Fibroblast of skin of back (primary cell): ENCODE measurements at regions not wholly inside any gene's neighbourhood (a gene's known extent, or its start where the extent isn't known, plus 50 kb on each side); places are given as distances from the start of the nearest gene placed in this dataset.
"Not testable (repeated sequence)": the region's sequence is repeated elsewhere in the genome, so short reads cannot be mapped to it uniquely, and the experiment has no call there.

ENCODE experiments used
- DNase-seq: peaks from one replicate; pipeline ENCODE4 v3.0.0-alpha.2; 2013

DNA sequence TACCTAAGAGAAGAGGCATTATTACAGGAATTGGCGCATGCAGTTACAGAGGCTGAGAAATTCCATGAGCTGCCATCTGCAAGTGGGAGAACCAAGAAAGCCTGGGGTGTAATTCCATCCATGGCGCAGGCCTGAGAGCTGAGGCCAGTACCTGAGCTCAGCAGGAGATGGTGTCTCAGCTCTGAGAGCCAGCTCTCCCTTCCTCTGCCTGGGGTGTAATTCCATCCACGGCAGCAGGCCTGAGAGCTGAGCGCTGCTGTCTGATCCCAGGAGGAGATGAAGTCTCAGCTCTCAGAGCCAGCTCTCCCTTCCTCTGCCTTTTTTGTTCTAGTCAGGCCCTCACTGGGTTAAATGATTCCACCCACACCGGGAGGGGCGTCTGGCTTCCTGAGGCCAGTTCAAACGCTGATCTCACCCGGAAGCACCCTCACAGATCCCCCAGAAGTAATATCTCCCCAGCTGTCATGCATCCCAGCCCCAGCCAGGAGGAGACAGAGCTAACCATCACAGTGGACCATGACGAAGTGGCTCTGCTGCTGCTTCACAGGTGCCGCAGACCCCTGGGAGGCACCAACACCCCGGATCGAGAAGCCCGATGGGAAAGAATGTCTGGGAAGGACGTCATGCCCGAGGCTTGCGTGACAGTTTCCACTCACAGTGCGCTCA is 4454.9 kb upstream of the TPTE start:
- DNase-seq, result not testable (repeated sequence)

DNA sequence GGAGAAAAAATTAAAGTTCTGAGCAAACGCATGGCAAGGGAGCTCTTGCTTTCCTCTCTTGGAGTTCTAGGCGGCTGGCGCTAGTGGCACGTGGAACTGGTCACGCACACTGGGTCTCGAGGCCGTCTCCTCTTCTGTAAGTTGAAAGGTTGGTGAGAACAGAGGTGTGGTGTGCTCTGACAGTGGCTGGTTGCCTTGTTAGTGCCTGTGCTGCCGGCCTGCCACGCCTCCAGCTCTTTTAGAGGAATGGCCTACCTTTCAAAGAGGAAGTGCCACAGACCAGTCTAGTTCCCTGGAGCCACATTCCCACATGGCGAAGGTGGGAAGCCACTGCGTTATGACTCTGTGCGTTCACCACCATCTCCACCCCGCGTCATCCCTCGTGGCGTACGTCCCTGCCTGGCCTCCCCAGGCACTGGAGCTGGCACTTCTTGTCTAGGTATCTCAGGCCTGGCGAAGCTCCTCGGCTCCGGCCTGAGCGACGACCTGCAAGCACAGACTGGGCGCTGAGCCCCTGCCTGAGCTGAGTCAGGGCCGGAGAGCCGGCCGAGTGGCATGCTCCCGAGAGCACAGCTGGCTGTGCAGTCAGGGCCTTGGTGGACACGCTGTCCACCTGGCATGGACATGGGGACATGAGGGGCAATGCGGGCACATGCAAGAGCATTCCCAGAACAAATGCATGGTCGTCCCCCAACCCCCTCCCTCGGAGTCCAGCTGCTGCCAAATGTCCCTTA is 4453.1 kb upstream of the TPTE start:
- not testable (repeated sequence) for DNase-seq

DNA sequence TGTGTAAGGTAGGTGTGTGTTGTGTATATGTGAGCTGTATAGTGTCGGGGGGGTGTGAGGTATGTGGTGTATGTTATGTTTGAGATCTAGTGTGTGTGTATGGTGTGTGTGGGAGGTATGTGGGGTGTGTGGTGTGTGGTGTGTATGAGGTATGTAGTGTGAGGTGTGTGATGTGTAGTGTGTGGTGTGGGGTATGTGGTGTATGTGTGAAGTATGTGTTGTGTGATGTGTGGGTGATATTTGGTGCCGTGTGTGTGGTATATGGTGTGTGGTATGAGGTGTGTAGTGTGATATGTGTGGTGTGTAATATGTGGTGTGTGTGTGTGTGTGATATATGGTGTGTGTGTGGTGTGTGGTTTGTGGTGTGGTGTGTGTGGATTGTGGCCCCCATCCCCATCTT is 4451.2 kb upstream of the TPTE start:
- not testable (repeated sequence) for DNase-seq

DNA sequence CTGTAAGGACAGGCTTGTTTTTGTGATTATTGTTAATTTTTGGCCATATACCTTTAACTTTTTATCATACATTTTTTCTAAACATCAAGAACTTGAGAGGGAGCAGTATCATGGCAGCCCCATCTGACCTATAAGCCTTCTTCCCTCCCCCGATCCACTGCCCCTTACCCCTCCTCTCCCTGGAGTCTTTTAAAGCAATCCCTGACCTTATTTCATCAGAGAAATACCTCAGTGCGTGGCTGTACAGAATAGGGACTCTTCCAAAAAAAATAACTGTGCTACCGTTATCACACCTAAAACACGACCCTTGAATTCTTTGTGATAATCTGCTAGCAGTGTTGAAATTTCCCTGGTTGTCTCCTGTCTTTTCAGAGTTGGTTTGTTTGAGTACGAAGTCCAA is 4448.7 kb upstream of the TPTE start:
- not testable (repeated sequence) for DNase-seq

DNA sequence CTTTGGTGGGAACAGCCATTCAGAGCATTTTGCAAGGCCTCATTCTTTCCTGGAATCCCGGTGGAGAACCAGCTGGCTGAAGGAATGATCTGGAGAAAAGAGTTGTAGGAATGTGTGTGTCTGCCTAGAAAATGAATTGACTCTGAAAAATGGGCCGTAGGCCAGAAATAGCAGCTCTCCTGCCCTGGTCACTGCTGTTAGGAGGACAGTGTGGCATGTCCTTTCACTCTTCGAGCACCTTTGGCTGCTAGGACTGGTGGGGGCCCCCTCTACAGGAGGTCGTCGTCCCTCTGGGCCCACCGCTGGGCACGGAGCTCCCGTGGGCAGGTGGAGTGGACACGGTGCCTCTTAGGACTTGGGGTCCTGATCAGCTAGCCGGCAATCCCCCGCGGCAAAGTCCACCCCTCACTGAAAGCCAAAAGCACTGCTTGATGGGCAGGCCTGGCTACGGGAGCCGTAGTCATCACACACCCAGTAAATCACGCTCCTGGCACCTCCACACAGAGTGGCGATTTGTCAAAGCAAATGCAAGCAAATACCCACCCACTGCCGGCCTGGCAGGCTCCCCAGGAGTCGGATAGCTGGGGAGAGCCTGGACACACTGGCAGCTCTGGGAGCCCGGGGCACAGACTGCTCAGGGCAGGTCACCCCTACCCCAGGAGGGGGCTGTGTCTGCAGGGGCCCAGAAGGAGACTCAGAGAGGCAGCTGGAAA is 4447.2 kb upstream of the TPTE start:
- DNase-seq, result not testable (repeated sequence)

DNA sequence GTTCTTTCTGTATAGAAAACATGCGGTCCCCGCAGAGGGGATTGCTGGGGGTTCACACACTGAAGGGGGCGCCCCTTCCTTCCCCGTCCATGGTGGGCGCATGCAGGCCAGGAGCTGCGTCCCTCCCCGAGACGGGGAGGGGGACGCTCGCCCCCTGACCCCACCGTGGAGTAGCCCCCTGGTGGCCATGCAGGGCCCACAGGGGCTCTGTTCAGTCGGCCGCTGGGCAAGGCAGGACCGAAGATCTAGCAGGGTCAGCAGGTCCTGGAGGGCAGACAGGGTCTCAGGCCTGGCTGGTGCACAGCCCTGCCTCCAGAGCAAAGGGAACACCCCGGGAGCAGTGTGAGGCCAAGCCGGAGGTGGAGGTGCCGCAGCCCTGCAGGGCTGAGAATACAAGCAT is 4446.4 kb upstream of the TPTE start:
- DNase-seq, result not testable (repeated sequence)

DNA sequence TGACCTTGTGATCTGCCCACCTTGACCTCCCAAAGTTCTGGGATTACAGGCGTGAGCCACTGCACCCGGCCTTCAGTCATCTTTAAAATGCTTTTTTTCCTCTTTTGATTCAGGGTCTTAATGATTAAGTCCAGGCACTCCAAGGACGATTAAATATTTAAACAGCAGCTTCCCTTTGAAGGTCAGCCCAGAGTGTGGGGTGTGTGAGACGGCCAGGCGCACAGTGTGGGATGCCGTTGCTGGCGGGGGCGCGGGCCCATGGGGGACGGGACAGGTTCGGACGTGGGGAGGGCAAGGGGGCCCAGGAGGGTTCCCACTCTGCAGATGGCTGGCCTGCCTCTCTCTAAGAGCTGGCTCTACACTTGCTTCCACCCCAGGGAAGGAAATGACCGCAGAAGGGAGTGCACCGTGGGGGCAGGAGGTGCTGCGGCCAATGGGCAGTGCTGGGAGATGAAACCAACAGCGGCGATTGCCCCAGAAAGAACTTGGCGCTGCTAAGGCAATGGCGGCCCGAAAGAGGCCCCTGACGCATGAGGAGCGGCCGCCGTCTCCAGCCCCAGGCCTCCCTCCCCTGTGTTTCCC is 4445.7 kb upstream of the TPTE start:
- not testable (repeated sequence) for DNase-seq

DNA sequence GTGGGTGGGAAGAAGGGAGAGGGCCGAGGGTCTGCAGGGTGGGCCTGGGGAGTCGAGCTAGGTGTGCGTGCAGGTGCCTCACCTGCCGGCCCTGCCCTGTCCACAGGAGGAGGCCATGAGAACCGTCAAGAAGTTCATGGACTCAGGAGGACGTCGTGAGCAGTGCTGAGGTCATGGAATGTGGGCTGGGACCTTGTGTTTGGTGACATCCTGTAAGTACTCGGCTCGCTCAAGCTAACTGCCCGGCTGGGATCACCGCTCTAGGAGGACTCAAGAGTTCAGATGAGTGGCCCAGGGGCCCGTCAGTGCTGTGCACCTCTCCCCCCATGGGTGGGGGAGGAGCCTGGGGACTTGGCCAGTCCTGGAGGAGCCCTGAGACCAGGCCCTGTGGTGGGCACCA is 4444.0 kb upstream of the TPTE start:
- not testable (repeated sequence) for DNase-seq

DNA sequence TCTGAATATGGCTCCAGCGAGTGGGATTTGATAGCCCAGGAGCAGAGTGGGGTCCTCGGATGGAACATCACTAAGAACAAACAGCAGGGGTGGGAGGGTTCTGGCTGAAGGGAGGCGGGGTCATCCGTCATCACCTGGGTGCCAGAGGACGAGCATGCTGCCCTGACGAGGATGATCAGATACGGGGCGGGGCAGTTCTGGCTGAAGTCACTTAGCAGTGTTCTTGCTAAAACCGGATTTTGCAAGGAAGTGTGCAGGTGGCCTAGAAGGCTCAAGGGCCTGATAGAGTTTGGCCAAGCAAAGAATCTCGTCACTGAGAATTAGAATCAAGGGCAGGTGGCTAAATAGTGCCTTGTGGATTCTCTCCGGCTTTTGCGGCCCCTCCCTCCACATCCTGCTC is 4442.5 kb upstream of the TPTE start:
- not testable (repeated sequence) for DNase-seq

DNA sequence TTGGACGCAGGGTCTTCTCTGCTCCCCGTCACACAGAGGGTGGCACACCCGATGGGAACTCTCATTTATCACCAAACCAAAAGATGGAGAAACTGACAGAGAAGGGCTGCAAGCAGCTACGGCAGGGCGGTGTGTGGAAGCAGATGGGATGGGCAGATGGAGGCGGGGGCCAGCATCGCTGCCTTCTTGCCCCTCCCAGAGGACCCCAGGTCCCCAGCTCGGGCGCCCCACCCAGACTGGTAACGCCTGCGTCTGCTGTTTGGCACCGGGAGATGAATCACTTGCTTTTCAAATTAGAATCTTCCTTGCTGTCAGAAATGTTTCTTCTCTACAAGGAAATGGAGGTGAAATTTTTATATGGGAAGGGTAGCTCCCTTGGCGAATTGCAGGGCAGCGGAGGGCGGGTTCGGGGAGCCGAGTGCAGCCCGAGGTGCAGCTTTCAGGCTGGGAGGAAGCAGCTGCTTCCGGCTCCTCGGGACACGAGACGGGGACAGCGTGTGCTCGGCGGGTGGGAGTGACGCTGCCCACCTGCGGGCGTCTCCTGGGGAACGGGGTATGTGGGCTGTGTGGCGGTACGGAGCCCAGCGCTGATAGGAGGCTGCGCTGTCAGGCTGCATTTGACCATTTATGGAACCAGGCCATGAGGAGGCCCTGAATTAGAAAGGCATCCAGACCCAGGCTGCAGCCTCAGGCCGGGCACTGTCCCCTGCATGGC is 4440.3 kb upstream of the TPTE start:
- DNase-seq, result not testable (repeated sequence)

DNA sequence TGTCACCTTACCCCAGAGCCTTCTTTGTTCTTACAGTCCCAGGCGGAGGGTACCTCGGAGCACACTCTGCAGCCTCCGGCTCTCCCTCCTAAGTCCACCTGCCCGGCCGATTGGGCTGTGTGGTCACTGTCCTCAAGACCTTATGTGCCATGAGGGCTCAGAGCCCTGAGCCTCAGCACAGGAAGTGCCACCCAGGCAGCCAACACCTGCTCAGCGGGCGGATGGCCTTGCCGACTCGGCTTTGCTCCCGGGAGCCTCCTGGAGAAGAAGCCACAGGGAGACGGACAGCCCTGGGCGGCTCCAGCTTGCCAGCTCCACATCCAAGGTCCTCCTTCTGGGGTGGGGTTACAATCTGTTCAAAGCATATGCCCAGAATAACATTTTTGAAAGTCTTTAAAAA is 4439.2 kb upstream of the TPTE start:
- not testable (repeated sequence) for DNase-seq

DNA sequence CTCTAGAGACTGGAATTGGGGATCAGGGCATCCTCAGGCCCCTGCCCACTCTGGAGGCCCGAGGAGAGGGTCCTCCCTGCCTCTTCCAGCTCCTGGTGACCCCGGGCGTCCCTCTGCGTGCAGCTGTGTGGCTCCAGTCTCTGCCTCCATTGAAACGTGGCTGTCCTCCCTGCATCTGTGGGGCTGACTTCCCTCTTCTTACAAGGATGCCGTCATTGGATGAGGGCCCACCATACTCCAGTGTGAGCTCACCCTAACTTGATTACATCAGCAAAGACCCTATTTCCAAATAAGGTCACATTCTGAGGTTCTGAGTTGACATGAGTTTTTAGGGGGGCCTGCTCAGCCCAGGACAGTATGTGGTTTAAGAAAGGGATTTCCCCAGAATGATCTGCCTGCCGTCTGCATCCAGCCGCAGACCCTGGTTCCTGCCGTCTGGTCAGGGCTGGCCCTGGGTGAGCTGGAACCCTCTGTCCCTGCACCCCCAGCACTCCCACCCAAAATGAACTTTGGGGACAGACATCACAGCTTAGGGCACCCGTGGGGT is 4437.7 kb upstream of the TPTE start:
- not testable (repeated sequence) for DNase-seq

DNA sequence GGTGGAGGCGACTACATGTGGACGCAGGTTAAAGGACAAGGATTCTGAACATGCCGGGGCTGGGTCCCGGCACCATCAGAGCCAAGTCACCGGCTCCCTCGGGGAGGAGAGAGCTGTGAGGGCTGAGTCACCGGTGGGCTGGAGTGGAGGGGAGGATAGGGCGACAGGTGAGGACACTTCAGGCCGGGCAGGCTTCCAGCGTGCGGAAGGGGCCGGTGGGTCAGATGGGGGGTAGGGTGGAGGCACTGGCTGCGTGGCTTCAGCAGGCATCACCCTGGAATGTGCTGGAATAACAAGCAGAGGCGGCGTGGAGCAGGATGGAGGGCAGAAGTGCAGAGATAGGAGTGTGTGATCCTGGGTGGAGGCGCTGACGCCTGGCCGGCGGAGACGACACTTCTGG is 4435.3 kb upstream of the TPTE start:
- not testable (repeated sequence) for DNase-seq

DNA sequence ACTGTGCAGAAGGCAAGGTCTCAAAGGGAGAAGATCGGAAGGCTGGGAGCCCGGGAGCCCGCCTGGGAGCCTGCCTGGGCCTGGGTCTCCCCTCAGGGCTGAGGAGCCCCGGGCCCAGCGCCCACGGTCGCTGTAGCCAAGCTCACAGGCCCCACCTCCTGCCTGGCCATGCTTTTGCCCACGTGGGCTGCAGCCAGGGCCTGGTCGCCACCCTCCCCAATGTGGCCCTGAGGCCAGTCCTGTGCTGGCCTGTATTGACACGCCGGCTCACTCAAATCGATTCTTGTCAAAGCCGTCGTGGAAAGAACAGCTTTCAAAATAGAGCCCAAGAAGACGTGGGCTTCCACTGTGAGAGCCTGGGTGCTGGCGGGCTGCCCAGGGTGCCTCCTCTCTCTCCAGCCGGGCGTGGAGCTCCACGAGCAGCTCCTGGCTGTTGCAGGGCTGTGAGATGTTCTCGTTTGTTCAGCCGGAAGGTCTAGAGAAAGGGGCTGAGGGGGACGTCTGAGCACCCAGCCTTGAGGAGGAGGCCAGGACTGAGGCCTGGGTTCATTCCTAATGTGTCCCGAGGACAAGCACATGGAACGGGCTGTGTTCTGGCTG is 4433.7 kb upstream of the TPTE start:
- not testable (repeated sequence) for DNase-seq

DNA sequence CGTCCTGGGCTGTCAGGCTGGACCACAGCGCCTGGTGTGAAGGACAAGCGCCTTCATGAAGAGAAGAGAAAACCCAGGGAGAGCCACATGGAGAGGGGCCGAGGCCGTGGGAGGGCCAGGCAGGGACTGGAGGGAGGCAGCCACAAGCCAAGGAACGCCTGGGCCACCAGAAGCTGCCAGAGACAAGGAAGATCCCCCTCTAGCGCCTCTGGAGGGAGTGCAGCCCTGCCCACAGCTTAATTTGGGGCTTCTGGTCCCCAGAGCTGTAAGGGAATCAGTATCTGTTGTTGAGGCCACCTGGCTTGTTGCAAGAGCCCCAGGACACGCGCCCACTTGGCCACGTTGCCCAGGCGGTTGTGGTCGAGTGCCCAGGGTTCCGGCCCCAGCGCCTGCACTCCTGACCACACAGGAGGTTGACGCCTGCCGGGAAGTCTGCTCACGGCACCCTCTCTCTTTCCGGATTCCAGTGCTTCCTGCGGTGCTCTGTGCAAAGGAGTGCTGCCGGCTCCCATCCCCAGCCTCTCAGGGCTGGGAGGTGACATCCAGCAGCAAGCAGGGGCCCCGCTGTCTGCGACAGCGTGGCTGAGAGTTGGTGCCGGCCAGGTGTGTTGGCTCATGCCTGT is 4431.0 kb upstream of the TPTE start:
- not testable (repeated sequence) for DNase-seq

DNA sequence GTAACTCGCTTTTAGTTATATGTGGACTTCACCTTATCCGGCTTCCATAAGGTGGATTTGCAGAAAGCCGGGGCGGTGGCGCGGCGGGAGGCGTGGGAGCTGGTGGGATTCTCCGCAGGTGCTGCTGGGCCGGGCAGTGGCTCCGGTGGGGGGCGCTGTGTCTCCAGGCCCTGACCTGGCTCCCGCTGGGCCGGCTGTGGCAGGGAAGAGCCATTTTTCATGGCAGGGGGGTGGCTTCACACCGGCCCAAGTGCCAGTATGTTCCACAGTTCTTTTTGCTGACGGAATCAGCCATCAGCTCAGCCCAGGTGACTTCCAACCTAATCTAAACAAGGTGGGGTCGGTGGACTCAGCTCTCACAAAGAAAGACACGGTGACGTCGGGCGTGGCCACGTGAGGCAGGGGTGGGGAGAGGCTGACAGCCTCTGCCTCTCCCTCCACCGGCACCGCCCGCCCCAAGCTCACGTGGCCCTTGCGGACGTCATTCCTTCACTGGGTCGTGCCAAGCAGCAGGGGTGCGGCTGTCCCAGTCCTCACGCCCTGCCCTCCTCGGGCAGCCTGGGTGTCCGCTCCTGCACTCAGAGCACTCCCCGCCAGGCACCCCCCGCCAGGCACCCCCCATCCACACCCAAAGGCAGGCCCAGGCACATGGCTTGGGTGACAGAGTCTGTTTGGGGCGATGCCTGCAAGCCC is 4429.9 kb upstream of the TPTE start:
- not testable (repeated sequence) for DNase-seq

DNA sequence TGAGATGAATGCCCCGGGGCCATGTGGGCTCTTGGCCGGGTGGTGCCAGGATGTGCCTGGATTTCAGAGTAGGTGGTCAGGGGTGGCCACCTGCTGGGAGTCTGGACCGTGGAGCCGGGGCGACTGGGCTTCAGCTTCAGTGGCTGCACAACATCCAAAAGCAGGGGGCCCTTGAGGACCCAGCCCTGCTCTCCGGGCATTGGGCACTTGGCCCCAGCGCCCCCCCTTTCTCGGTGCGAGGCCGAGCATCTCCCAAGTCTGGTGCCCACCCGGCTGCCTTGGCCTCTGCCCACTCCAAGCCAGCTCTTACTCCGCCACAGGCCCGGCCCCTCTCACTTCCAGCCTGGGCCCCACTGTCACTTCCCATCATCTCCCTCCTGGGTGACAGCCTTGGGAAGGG is 4429.0 kb upstream of the TPTE start:
- not testable (repeated sequence) for DNase-seq

DNA sequence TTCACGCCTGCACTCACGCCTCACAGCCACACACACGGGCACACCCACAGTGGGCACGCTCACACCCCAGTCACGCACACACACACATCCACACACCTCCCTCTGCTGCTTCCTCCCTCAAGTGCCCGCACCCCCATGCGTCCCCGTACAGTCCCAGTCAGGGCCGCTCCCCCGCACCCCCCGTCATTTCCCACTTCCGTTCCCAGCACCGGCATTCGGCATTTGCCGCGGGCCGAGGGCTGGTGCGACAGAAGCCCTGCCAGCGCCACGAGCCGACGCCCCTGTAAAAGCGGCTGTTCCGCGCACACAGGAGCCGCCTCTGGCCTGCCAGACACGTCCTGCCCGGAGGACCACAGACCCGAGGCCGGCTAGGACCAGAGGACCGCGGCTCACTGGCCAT is 4428.0 kb upstream of the TPTE start:
- not testable (repeated sequence) for DNase-seq

DNA sequence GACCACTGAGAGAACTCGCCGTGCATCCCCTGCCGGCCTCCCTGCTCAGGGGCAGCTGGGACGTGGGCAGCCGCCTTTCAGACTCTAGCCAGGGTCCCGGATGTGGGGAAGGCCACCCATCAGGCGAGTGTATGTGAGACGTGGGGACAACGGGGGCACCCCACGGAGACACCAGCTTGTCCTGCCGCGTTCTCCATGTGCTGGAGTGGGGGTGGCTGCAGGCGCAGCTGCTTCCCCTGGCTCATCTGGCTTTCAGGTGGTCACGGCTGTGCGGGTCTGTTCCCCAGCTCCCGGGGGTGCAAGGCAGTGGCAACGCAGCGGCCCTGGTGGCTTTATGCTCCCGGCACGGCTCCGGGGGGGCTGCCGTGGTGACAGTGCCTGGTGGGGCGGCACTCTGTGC is 4427.5 kb upstream of the TPTE start:
- not testable (repeated sequence) for DNase-seq

DNA sequence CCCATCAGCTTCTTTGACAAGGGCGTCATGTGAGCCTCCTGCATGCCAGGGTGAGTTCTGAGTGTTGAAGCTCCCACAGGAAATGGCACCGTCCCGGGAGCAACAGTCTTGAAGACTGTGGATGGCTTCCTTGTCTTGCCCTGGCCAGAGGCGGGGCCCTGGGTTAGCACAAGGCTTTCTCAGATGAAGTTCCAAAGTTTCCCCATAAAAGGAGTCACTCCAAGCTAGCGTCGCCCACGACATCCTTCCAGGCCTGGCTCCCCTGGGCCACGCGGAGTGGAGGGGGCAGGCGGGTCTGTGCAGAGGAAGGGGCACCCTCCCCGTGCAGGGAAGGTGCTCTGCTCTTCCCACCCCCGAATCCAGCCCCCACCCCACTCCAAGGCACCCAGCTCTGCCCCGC is 4426.1 kb upstream of the TPTE start:
- not testable (repeated sequence) for DNase-seq
